LNCAP (cell line): ENCODE measurements at regions not wholly inside any gene's neighbourhood (a gene's known extent, or its start where the extent isn't known, plus 50 kb on each side); places are given as distances from the start of the nearest gene placed in this dataset.

Source experiments
- CTCF ChIP-seq: fragments of 450-650 bp; IDR thresholded peaks from 2 replicates; pipeline ENCODE4 v1.5.1; 2017; ENCODE audit warnings: mild to moderate bottlenecking

- TF ChIP-seq CTCF: no peak
These were observed 146.4 kb upstream of the GALNT2 start for GRCh38 chr1:229920683-229921082.

- no peak for TF ChIP-seq CTCF
These were observed 144.8 kb upstream of the GALNT2 start for GRCh38 chr1:229922249-229922648.

- no peak for TF ChIP-seq CTCF
These were observed 142.4 kb upstream of the GALNT2 start for GRCh38 chr1:229924639-229925038.

GRCh38 chr1:229928767-229929166, 138.3 kb upstream of the GALNT2 start:
- no peak for TF ChIP-seq CTCF

GRCh38 chr1:229938551-229938950, 128.5 kb upstream of the GALNT2 start:
- no peak for TF ChIP-seq CTCF

- TF ChIP-seq CTCF: no peak
These were observed 126.4 kb upstream of the GALNT2 start for GRCh38 chr1:229940684-229941083.

- no peak for TF ChIP-seq CTCF
These were observed 125.9 kb upstream of the GALNT2 start for GRCh38 chr1:229941160-229941559.

- TF ChIP-seq CTCF: no peak
These were observed 125.2 kb upstream of the GALNT2 start for GRCh38 chr1:229941831-229942230.
